HG03108 (cell line): ENCODE measurements at regions not wholly inside any gene's neighbourhood (a gene's known extent, or its start where the extent isn't known, plus 50 kb on each side); places are given as distances from the start of the nearest gene placed in this dataset.

Experiments used
- ATAC-seq: cut with Tn5 transposase; IDR thresholded peaks from one replicate; pipeline ENCODE4 v1.9.1; 2021; ENCODE audit warnings: moderate library complexity; ENCODE audit not compliant: unreplicated experiment

GRCh38 chr4:123832173-123833026 is 435.8 kb downstream of the SPRY1 start:
- no peak for ATAC-seq

GRCh38 chr4:123833171-123833643 is 436.6 kb downstream of the SPRY1 start:
- ATAC-seq, result no peak

- no peak for ATAC-seq
Measured at GRCh38 chr4:123835831-123836590, 439.4 kb downstream of the SPRY1 start.

GRCh38 chr4:123836851-123837595 is 440.4 kb downstream of the SPRY1 start:
- no peak for ATAC-seq

GRCh38 chr4:123838474-123838873 is 441.9 kb downstream of the SPRY1 start:
- ATAC-seq, result no peak

- no peak for ATAC-seq
Measured at GRCh38 chr4:123840197-123840596, 443.6 kb downstream of the SPRY1 start.

GRCh38 chr4:123841447-123842121 is 445.0 kb downstream of the SPRY1 start:
- no peak for ATAC-seq

GRCh38 chr4:123843137-123843536 is 446.5 kb downstream of the SPRY1 start:
- no peak for ATAC-seq

- no peak for ATAC-seq
Measured at GRCh38 chr4:123844374-123844773, 447.8 kb downstream of the SPRY1 start.

- ATAC-seq, result no peak
Measured at GRCh38 chr4:123846092-123846491, 449.5 kb downstream of the SPRY1 start.

GRCh38 chr4:123846561-123846960 is 450.0 kb downstream of the SPRY1 start:
- ATAC-seq, result no peak

GRCh38 chr4:123848606-123849005 is 452.0 kb downstream of the SPRY1 start:
- no peak for ATAC-seq

GRCh38 chr4:123849495-123849894 is 452.9 kb downstream of the SPRY1 start:
- no peak for ATAC-seq

- ATAC-seq, result no peak
Measured at GRCh38 chr4:123851521-123851920, 454.9 kb downstream of the SPRY1 start.

- ATAC-seq, result no peak
Measured at GRCh38 chr4:123853651-123854050, 457.1 kb downstream of the SPRY1 start.

- ATAC-seq, result no peak
Measured at GRCh38 chr4:123856689-123857545, 460.3 kb downstream of the SPRY1 start.

GRCh38 chr4:123858465-123858864 is 461.9 kb downstream of the SPRY1 start:
- ATAC-seq, result no peak

GRCh38 chr4:123862812-123863211 is 466.2 kb downstream of the SPRY1 start:
- no peak for ATAC-seq

- no peak for ATAC-seq
Measured at GRCh38 chr4:123866796-123867195, 470.2 kb downstream of the SPRY1 start.
